GM21576 (cell line): ENCODE measurements at regions not wholly inside any gene's neighbourhood (a gene's known extent, or its start where the extent isn't known, plus 50 kb on each side); places are given as distances from the start of the nearest gene placed in this dataset.

Source experiments
- ATAC-seq: cut with Tn5 transposase; IDR thresholded peaks from one replicate; pipeline ENCODE4 v1.9.1; 2021; ENCODE audit warnings: mild to moderate bottlenecking, moderate library complexity; ENCODE audit not compliant: unreplicated experiment

DNA sequence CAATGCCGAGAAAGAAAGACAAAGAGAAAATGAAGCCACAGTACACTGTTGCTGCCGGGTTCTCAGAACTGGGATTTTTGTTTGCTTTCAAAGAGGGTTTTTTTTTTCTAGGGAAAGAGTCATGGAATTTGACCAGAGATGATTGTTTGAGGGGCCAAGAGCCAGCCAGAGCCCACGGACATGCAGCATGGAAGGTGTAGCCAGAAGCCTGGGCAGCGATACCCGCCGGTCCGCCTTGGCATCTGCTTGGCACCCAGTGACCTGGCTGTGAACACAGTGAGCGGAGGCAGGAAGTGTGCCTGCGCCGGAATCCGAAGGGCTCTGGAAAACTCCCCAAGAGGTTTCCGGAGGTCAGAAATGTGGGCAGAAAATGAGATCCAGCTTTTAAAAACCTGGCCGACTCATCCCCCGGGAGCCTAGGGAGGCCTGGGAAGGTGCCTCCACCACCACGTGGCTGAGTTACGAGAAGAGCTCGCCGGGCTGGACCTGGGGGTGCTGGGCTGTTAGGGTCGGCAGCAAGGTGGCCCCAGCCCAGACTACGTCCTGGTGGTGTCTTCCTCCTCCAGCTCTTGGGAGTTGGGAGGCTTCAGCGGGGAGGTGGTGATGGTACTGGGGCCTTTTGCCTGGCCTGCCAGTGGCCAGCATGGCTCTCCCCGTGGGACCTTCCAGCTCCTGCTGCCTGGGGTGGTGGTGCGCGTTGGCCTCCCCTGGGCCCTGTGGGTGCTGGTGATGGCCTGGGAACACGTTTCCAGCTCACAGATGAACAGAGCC, 61.6 kb upstream of the PPARA start:
- ATAC-seq: no peak

DNA sequence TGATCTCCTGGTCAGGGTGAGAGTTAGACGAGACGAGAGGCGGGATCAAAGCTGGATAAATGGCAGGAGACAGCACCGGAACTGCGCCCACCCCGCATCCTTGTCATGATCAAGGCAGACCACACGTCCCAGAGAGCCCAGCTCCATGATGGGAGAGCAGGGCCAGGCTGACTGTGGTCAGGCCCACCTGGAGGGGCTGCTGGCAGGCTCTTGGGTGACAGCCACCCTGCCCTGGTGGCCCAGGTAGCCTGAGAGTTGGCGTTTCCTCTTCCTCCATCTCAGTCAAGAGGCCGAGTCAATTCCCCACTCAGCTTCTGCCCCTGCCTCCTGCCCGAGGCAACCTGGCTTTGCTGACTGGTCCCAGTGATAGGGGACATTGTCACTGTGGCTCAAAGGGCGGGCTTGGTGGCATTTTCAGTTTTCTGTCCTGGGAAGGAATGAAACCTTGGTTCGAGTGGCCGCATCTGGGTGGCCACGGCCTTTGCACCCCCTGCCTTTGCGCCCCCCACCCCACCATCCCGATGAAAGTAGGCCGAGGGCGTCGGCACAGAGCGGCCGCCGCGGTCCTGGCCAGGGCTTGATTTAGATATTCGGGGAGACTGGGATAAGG, 60.8 kb upstream of the PPARA start:
- no peak for ATAC-seq

DNA sequence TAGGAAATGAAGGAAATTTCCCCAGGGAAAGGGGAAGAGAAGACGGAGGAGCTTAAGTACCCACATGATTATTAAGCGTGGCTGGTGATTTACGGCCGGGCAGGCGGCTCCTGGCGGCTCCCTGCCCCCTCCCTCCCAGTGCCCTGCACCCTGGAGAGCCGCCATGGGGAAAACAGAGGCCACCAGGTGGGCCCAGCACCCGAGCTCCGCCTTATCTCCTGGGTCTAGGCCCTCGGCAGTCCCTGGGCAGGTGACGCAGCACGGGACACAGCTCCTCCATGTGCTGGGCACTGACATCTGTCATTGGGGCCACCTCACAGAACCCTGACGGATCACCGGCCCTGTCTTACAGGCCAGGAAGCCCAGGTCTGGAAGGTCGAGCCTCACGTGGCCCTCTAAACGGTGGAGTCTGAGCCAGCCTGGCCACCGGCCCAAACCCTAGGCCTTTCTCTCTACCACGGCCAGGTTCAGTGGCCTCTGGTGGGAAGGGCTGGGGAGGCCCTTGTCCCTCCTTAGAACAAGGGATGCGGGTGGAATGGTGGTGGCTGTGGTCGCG, 60.2 kb upstream of the PPARA start:
- no peak for ATAC-seq

DNA sequence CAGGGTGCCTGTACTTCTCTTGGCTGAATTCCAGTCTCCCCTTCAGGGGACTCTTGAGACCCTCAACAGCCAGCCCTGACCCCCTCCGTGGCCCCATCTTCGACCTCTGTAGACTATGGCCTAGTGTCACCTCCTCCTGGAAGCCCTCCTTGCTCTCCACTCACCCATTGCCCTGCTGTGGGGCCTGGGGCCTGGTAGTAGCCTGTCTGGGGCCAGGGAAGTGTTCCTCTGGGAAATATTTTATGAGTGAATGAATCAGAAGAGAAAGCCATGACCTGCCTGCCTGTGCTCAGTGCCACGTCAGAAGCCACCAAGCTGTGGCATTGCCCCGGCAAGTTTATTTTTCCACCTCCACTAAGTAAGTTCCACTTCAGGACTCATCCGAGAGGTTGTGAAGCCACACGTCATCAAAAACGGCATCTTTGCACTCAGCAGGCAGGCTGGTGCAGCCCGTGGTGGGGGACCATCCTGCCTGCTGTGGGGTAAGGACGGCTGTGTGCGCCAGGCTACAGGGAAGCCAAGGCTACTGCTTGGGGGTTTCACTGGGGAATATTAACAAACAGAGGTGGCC, 59.6 kb upstream of the PPARA start:
- no peak for ATAC-seq

DNA sequence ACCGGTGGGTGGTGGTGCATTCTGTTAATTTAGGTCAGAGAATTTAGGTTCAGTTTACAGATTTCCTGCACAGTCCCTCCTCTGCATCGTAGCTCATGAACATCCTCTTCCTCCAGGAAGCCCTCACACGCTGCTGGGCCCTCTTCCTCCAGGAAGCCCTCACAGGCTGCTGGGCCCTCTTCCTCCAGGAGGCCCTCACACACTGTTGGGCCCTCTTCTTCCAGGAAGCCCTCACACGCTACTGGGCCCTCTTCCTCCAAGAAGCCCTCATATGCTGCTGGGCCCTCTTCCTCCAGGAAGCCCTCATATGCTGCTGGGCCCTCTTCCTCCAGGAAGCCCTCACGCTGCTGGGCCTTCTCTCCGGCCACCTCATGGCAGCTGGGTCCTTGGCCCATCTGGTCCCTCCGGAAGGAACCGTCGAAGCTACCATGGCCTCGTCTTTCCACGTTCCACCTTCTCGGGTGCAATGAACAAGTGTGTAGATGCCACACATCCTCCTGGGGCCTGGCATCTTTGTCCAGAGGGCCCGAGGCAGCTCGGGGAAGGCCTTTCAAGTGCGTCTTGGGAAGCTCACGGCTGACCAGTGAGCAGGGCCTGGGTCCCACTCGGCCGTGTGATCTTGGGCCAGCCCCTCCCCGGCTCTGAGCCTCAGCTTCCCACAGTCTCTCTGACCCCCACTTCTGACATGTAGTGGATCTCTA, 58.9 kb upstream of the PPARA start:
- no peak for ATAC-seq

DNA sequence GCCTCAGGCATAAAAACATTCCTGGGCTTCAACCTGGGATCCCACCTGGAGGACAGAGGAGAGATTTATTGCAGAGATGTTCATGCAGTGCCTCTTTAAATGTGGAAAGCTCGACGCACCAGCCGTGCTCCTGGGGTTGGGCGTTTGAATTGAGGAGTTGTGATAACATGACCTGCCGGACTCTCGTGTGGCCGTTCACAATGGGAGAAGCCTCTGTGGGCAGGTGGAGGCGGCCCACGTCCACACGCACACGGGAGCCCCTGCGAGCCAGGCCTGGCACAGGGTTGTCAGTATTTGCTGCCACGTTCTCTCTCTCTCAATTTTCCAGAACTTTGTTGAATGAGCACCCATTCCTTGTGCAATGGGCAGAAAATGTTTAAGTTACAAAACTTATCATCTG, 58.3 kb upstream of the PPARA start:
- ATAC-seq: no peak

DNA sequence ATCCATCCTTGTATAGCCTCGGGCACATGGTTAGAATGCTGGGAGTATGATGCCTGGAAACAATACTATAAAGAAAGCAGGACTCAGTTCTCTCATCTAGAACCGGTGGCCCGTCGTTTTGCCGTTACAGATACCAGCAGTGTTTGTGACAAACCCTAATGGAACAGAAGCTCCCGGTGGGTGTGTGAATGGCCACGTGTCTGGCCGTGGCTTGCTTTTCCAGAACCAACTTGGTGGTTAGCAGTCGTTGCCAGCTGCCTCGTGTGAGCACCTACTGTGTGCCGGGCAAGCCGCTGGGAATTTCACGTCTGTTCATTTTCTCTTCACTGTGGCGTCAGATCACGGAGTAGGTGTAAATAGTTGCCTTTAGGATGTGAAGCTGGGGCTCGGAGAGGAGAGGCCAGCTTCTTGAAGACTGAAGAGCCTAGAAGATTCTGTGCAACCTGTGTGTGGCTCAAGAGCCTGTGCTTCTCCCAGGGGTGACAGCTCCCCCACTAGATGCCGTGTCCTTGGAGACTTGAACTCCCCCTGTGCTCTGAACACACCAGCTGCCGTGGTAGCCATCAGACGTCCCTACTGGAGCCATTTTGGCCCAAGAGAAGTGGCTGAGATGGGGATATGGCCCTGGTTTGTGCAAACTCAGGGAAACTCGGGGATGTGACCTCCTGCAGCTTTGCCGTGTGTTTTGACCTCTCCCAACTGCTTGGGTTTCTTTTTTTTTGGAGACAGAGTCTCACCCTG, 57.5 kb upstream of the PPARA start:
- no peak for ATAC-seq

DNA sequence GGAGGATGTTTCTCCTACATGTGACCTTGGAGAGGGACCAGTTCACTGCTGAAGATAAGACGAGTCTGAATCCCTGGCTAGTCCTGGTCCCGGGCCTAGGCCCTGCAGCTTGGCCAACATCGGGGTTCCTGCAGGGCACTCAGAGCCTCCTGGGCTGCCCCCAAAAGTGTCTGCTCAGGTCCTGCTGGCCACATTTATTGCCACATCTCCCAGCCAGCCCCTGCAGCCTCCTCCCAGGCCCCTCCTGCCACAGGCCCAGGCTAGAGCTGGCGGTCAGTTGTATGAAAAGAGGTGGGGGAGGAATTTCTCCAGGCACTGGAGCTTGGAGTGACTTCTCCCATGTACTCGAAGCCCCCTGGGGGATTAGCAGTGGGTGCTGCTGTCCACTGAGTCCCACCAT, 56.5 kb upstream of the PPARA start:
- no peak for ATAC-seq

DNA sequence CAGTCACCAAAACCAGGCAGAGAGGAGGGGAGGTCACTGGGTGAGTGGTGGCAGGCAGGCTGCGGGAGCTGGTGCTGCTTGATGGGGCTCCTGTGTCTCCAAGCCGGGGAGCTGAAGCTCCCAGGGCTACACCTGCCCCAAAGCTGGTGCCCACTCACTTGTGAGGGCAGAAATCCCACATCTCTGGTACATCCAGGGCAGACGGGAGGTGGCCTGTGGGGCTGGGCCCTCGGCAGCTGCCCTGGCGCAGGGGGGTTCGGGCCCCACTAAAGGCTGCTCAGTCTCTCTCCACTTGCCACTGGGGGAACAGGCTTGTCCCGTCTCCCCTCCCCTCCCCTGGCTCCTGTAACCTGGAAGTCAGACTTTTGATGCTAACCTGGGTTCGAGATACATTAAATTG, 55.6 kb upstream of the PPARA start:
- no peak for ATAC-seq

DNA sequence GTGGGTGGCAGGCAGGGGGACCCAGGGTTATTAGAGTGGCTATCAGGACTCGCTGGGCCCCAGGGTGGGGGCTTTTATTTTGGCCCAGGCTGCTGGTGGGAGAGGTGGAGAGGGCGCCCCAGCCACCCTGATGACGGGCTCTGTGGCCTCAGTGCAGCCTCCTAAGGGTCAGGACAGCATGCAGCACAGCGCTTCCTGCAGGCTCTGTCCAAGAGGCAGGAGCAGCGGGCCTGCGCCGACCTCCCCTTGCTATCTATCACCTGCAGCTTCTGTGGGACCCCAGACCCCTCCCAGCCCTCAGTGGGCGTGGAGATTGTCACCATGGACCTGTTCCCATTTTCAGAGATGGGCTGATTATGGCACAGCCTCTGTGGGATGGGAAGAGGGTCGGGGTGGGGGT, 54.3 kb upstream of the PPARA start:
- ATAC-seq: no peak

DNA sequence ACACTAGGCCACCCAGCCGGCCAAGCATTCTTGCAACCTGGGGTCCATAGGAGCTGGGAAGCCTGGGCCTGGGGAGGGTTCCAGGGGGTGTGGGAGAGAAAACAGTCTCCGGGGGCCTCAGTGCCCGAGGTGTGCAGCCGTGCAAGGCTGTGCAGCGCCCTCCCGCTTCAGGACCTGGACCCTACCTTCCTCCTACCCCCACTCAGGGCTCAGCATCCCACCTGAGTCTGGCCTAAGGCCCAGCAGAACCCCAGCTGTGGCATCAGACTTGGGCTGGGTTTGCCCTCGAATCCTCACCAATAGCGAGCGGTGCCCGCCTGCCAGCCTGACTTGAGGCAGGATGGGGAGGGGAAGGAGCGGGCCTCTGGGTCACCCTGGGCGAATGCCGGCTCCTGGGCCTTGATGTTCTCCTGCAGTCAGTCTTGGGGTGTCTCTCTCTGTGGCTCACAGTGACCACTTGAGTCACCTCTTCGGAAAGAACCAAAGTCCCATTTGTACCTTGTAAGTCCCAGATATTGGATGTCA, 53.6 kb upstream of the PPARA start:
- no peak for ATAC-seq

DNA sequence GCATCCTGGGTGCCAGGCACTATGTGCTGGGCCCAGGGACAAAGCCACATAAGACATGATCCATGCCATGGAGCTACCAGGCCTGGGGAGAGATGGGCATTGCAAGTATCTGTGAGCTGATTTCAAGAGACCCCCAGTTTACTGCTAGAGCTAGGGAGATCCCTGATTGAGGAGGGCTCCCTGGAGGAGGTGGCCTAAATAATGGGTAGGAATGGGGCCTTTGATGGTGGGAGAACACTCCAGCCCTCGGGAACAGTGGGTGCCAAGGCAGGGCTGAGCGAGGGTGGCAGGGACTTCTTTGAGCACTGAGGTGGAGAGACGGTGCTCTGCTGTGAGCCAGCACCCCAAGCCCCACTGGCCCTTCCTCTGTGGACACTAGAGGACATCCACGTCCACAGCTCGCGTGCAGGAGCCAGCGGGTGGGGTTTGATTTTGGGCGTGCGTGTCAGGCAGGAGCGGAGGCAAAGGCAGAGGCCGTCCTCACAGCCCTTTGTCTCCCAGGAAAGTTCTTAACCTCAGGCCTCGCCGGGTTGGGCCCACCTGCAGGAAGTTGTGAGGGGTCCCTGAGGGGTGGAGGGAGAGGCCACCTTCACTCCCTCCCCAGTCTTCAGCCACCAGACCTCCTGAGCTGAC, 52.9 kb upstream of the PPARA start:
- no peak for ATAC-seq

DNA sequence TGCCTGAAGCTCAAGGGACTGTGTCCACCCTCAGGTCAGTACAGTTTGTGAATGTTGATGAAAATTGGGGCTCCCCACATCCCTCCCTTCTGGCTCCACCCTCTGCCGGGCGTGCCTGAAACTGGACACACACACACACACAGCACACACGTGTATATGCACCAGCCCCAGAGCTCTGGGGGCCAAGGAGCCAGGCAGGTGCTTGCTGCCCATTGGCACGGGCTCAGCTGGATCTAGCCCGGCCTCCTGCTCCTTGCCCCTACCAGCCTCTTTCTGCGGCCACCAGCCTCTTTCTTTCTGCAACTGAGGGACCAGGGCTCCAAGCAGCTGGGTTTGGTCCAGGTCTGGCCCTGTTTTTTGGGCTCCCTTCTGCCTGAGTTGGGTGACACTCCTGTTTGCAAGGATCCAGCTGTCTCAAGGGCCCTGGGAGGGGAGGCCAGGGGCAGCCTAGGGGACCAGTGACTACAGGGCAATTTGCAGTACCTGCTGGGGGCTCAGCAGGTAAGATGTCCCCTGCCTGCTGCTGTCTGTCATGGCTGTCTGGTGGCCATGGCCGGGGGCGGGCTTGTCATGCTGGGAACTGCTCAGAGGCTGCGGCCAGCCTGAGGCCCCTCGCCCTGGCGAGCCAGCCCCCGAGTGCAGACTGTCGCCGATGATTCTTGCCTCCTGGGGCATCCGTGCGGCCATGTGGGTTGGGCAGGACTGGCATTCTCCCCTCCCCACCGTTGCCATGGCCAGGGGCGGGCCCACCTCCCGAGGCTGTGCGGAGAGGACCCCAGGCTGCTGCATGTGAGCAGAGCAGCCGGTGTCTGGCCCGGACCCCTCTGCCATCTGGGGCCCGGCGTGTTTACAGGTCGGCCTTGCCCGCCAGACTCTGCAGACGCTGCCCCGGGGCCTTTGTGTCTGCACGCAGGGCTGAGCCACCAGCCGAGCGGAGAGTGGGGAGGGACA, 51.5 kb upstream of the PPARA start:
- no peak for ATAC-seq

DNA sequence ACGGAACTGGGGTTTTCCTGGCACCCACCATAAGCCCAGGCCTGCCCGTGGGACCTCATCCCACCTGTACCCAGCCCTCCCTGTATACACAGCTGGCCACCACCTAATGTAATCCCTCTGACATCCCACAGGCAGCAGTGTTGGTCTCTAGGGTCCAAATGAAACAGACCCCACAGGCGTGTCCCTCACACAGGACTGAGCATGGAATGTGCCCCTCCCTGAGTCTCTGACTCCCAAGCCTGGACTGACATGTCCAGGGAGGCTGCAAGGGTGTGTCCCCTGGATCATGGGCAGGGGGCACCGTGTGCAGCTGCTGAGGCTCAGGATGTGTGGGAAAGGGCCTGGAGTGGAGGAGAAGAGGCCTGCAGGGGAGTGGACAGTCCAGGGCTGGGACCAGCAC, 50.6 kb upstream of the PPARA start:
- no peak for ATAC-seq

DNA sequence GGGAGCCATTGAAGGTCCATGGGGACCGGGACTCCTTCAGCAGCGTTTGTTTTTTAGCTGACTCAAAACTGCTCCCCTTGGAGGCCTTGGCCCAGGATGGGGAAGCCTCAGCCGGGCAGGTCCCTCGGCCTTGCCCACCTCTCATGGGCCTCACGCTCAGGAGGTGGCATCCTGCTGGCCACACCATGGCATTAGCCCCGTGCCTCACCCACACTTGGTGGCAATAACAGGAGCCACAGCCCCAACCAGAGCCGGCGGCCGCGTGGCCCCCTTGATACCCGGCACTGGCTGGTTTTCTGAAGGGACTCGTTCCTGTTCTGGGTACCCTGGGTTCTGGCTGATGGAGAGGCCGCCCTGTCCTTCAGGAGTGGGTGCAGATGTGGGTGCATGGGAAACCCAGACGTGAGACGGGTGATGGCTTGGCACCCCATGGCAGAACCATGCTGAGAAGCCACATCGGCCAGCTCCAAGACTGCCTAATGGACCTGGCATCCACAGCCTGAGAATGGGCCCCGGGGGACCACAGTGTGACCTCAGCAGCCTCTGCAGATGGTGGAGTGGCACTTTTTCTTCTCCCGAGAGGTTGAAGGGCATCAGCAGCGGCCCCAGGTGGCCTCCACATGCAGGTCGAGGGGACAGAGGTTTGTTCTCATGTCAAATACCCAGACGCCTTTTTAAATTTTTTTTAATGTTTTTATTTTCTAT, 49.8 kb upstream of the PPARA start:
- no peak for ATAC-seq
